Caki2 (cell line): ENCODE measurements at regions not wholly inside any gene's neighbourhood (a gene's known extent, or its start where the extent isn't known, plus 50 kb on each side); places are given as distances from the start of the nearest gene placed in this dataset.

Experiments used
- DNase-seq: peaks from one replicate; pipeline ENCODE4 v3.0.0-alpha.2; 2015; ENCODE audit warnings: low read depth
- in situ Hi-C: cut with HindIII; loops from 2 replicates; pipeline ENCODE4 v1.10.0; 2016; ENCODE audit warnings: low sequenced_read_pairs, low pct_unique_long_range_greater_than_20kb, mixed read lengths

DNA sequence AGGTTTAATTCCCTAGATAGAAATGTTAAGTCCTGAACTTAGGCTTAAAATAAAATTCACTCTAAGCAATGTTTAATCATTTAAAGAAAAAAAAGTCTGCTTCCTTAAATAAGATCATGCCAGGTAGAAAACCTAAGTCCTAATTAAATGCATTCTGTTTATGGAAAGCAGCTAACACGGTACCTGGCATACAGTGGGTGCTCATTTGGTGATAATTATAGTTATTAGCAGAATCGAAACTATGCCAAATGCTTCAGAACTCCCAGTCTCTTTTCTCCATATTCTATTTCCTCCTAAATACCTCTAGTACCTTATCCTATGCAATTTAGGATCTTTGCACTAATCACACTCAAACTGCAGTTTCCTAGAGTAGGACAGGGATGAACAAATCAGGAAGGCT is 331.8 kb downstream of the EPHA7 start:
- no peak for DNase-seq
- in situ Hi-C loops, result no loop called here

DNA sequence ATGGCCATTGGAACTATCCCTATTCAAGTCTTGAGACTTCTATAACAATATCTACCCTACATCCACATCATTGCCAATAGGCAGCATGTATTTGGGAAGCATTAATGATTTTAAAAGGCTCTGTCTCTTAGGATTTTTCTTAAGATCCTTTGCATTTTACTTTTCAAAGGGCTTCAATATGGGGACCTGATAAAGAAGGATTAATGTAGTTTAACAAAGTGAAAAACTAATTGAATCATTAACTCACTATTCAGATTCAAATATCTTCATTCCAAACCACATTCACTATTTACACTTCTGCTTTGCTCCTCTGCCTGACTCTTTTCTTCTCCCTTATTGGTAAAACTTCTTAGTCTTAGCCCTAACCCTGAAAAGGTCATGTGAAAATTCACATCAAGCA is 333.0 kb downstream of the EPHA7 start:
- in situ Hi-C loops, result no loop called here

GRCh38 chr6:93083337-93084230 is 335.8 kb downstream of the EPHA7 start:
- DNase-seq, result no peak
- in situ Hi-C loops, result no loop called here

More for the DNA sequence above, 333.0 kb downstream of the EPHA7 start:
- DNase-seq, result no peak

GRCh38 chr6:93081901-93082300 is 337.5 kb downstream of the EPHA7 start:
- in situ Hi-C loops, result no loop called here
- no peak for DNase-seq

- in situ Hi-C loops, result no loop called here
- no peak for DNase-seq
Measured at GRCh38 chr6:93079061-93079460, 340.3 kb downstream of the EPHA7 start.

DNA sequence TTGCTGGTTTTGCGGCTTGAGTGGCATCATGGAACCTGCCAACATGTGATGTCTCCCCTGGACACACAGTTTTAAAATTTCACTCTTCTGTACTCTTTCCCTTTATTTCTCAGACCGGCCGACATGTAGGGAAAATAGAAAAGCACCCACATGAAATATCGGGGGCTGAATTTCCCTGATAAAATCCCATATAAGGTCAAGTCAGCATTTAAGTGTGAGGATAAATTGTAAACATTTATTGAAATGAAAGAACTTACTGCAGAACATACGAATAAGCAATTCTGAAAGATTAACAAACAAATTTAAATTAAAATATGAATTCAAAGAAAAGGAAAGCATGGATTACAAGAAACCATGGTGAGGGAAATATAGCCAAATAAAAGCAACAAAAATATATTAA is 345.5 kb downstream of the EPHA7 start:
- in situ Hi-C loops, result no loop called here
- no peak for DNase-seq

DNA sequence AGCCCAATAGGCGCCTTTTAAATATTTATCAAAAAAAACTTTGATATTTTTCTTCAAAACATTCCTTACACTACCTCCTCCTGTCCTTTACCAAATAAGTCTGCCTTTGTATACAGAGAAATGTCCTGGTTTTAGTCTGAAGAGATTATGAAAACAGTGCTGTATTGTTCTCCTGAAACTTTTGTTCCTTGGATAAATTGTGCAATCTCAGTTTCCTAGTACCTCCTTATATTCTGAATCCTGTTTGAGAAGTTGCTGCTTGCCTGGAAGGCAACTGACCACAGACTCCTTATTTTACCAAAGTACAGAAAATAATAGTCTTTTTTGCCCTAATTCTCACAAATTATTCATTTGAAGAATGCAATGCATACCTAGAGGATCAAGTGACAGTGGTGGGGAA is 349.5 kb downstream of the EPHA7 start:
- DNase-seq, result no peak

GRCh38 chr6:93059911-93060310 is 359.4 kb downstream of the EPHA7 start:
- no peak for DNase-seq
- in situ Hi-C loops, result no loop called here

More for the DNA sequence above, 349.5 kb downstream of the EPHA7 start:
- in situ Hi-C loops, result no loop called here

DNA sequence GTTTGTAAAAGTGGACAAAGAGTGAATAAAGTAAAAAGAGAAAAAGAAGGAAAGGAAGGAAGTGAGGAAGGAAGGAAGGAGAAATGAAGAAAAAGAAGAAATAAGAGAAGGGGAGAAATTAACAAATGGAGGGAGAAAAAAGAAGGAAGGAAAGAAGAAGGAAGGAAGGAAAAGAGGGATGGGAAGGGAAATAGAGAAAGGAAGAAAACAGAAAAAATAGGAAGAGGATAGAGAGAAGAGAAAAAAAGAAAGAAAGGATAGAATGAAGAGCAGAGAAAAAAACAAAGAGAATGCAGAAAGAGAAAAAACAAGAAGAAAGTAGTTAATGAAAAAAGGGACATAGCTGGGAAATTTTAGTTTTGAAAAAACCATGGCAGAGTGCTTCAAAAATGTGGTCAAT is 361.8 kb downstream of the EPHA7 start:
- in situ Hi-C loops, result no loop called here
- DNase-seq, result no peak

DNA sequence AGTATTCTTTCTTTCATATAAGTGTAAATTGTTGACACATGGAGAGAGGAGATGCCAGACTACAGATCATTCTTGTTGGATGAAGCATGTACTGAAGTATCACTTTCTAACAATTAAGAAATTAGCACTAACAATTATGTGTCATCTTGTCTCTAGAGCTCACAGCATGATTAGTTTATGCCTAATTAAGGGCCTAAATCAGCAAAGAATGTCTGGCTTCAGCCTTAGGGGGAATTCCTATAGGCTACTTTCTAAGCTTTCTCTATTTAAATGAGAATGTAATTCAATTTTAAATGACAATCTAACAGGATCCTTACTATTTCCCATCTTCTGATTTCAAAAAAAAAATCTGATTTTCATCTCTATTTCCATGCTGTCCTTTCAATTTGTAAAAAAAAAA is 371.0 kb downstream of the EPHA7 start:
- DNase-seq, result no peak
- in situ Hi-C loops, result no loop called here

DNA sequence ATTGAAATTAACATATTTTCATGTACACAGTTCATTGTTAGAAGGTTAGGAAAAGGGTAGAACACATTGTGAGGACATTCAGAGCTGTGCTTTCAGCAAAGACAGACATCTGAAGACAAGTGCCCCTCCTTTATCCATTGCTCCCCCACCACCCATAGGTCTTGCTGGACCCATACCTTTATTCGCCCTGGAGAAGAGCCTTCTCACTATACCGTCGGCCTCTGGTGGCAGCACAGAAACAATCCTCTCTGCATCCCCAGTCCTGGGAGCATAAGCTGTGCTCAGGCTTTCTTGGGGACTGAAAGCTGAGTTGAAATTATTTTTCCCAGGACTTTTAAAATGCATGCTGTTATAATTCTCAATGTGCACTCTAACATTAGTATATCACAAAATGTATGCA is 372.3 kb downstream of the EPHA7 start:
- DNase-seq, result no peak
- in situ Hi-C loops, result no loop called here

DNA sequence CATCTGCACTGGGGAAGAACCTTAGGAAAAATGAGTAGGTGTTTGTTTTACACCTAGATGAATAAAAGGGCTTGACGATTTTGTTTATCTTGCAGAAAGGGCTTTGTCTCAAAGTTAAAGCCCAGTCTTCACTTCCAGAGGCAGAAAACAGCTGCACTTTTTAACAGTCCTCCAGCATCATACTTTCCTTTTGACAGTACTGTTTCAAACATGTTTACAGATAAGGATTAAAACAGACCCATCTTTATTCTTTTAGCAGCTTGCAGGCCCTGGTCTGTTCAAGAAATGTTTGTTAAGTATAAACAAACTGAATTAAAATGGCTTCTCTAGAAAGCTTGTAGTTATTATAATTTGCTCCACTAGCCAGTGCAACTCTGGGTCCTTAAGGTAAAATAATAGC is 374.2 kb downstream of the EPHA7 start:
- in situ Hi-C loops, result no loop called here

GRCh38 chr6:93040375-93040774 is 379.0 kb downstream of the EPHA7 start:
- DNase-seq, result no peak
- in situ Hi-C loops, result no loop called here

More for the DNA sequence above, 374.2 kb downstream of the EPHA7 start:
- no peak for DNase-seq

GRCh38 chr6:93036835-93037234 is 382.5 kb downstream of the EPHA7 start:
- no peak for DNase-seq
- in situ Hi-C loops, result no loop called here

DNA sequence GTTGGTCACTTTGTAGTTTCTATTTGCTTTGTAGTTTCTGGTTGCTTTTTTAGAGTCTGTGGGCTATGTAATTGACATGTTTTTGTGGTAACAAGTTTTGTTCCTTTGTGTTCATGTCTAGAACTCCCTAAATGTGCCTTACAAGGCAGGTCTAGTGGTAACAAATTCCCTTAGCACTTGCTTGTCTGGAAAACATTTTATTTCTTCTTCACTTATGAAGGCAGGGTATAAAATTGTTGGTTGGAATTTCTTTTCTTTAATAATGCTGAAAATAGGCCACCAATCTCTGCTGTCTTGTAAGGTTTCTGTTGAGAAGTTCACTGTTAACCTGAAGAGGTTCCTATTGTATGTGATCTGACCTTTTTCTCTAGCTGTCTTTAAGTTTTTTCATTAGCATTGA is 383.6 kb downstream of the EPHA7 start:
- in situ Hi-C loops, result no loop called here
- DNase-seq, result no peak

- DNase-seq, result no peak
- in situ Hi-C loops, result no loop called here
Measured at GRCh38 chr6:93021235-93021915, 398.0 kb downstream of the EPHA7 start.

GRCh38 chr6:93017626-93018025 is 401.7 kb downstream of the EPHA7 start:
- no peak for DNase-seq
- in situ Hi-C loops, result no loop called here

DNA sequence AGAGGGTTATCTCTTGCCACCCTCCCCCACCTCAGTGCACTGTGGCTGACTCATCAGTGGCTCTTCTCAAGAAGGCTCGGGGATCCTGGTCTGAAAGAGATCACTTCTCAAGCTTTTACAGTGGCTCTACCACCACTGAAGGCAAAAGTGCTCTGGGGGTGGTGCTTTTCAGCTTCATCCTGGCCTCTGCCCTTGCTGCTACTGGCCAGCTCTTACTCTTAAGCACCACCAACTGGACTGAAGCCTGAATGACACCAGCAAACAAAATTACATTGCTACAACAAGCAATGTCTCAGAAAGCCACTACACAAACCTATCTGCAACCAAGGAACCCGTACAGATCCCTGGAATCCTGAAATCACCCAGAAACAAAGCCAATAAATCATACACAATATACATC is 402.1 kb downstream of the EPHA7 start:
- DNase-seq, result no peak
- in situ Hi-C loops, result no loop called here

DNA sequence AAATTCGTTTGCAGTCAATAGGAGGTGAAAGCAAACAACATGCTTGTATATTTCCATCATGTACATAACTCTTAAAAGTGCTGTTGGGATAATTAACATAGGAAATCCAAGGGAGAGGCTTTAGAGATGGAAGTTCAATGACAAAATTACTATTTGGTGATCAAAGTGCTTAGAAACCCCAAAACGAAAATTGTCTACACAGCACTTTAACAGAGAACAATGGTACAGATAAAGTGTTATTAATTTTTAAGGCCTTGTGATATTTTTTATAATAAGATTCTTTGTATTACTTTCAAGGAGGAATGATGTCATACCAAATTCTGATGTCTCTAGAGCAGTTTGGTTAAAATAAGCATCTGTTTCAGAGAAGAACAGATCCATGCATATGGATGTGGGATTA is 406.3 kb downstream of the EPHA7 start:
- DNase-seq, result no peak
- in situ Hi-C loops, result no loop called here

DNA sequence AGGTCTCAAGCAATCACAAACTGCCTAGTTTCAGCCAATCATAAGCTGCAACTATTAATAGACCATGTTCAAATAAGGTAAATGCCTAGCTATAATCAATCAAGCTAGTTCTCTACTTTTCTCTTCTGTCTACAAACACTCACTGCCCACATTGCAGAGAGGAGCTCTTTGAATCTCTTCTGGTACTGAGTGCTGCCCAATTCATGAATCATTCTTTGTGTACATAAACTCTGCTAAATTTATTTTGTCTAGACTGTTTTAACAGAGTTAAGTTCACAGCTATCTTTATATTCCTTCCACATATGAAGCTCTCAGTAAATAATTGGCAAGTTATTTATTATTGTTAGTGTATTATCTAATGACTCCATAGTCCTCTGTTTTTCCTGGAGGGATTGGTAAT is 411.0 kb downstream of the EPHA7 start:
- in situ Hi-C loops, result no loop called here
- DNase-seq, result no peak
